C1 segment of cervical spinal cord (tissue), 14 donors: ENCODE measurements at regions not wholly inside any gene's neighbourhood (a gene's known extent, or its start where the extent isn't known, plus 50 kb on each side); places are given as distances from the start of the nearest gene placed in this dataset.

Source experiments
- DNase-seq, 14 donors: peaks; one replicate each; lab custom pipeline; 2025; lab: John Stamatoyannopoulos, UW

- DNase-seq: no peak
These were observed 129.9 kb upstream of the ZNF644 start for GRCh38 chr1:91151702-91152101.

- peak in 2 of 14 donors; percentile 5 to 6 for DNase-seq
These were observed 126.8 kb upstream of the ZNF644 start for GRCh38 chr1:91148641-91149069.

- no peak for DNase-seq
These were observed 120.0 kb upstream of the ZNF644 start for GRCh38 chr1:91141858-91142257.

- DNase-seq: no peak
These were observed 117.1 kb upstream of the ZNF644 start for GRCh38 chr1:91138959-91139358.

- DNase-seq: no peak
These were observed 115.5 kb upstream of the ZNF644 start for GRCh38 chr1:91137173-91137852.

- DNase-seq: no peak
These were observed 114.0 kb upstream of the ZNF644 start for GRCh38 chr1:91135799-91136198.

- DNase-seq: no peak
These were observed 111.4 kb upstream of the ZNF644 start for GRCh38 chr1:91133248-91133647.

GRCh38 chr1:91130256-91130985 lies 108.6 kb upstream of the ZNF644 start:
- DNase-seq: no peak

GRCh38 chr1:91129458-91129857 lies 107.6 kb upstream of the ZNF644 start:
- no peak for DNase-seq

GRCh38 chr1:91129017-91129416 lies 107.2 kb upstream of the ZNF644 start:
- no peak for DNase-seq

GRCh38 chr1:91124989-91125417 lies 103.2 kb upstream of the ZNF644 start:
- no peak for DNase-seq

GRCh38 chr1:91124290-91124985 lies 102.6 kb upstream of the ZNF644 start:
- no peak for DNase-seq

GRCh38 chr1:91123773-91124172 lies 101.9 kb upstream of the ZNF644 start:
- DNase-seq: no peak

GRCh38 chr1:91123319-91123718 lies 101.5 kb upstream of the ZNF644 start:
- no peak for DNase-seq

GRCh38 chr1:91122106-91122717 lies 100.4 kb upstream of the ZNF644 start:
- DNase-seq: no peak

- DNase-seq: no peak
These were observed 99.5 kb upstream of the ZNF644 start for GRCh38 chr1:91121366-91121765.

- no peak for DNase-seq
These were observed 99.1 kb upstream of the ZNF644 start for GRCh38 chr1:91120936-91121335.

- no peak for DNase-seq
These were observed 98.6 kb upstream of the ZNF644 start for GRCh38 chr1:91120421-91120820.

- no peak for DNase-seq
These were observed 82.9 kb upstream of the ZNF644 start for GRCh38 chr1:91104712-91105111.

GRCh38 chr1:91101328-91101727 lies 79.5 kb upstream of the ZNF644 start:
- DNase-seq: no peak

GRCh38 chr1:91099746-91100621 lies 78.1 kb upstream of the ZNF644 start:
- no peak for DNase-seq
